HEK293 (cell line): ENCODE measurements at regions not wholly inside any gene's neighbourhood (a gene's known extent, or its start where the extent isn't known, plus 50 kb on each side); places are given as distances from the start of the nearest gene placed in this dataset.
"Not testable (repeated sequence)": the region's sequence is repeated elsewhere in the genome, so short reads cannot be mapped to it uniquely, and the experiment has no call there.

Source experiments
- CTCF ChIA-PET: fragments of 350-600 bp; formaldehyde crosslinking; extraction: SDS; loops from one replicate; lab custom pipeline; 2021; ENCODE audit warnings: antibody characterized with exemption; lab: Yijun Ruan, JAX
- POLR2A ChIA-PET: fragments of 300-600 bp; formaldehyde crosslinking; extraction: SDS; loops from one replicate; lab custom pipeline; 2020; ENCODE audit warnings: antibody characterized with exemption, inconsistent platforms; lab: Yijun Ruan, JAX
- H3K27ac ChIP-seq: fragments of 200-500 bp; sonication (Bioruptor generic); 2 replicates; pipeline ENCODE4 v1.5.1; 2014; ENCODE audit warnings: low read depth, low read length, control low read depth, inconsistent platforms; ENCODE audit errors: extremely low read depth
- H3K36me3 ChIP-seq, 2 experiments: fragments of 200-500 bp in 1 of 2; sonication (Bioruptor generic) in 1 of 2; 1 replicate in 1 of 2; 2 replicates in 1 of 2; pipeline ENCODE4 v1.5.1; 2014 to 2017; ENCODE audit warnings: inconsistent platforms in 2 of 2, low read length in 2 of 2; ENCODE audit not compliant: control insufficient read depth in 2 of 2, insufficient read depth in 1 of 2
- H3K4me1 ChIP-seq: fragments of 200-500 bp; sonication (Bioruptor generic); 2 replicates; pipeline ENCODE4 v1.5.1; 2014; ENCODE audit warnings: mild to moderate bottlenecking, low read length, inconsistent platforms; ENCODE audit not compliant: control insufficient read depth, insufficient read depth
- H3K4me3 ChIP-seq: 2 replicates; pipeline ENCODE4 v1.5.1; 2011; ENCODE audit warnings: low read depth, mild to moderate bottlenecking, control low read depth, low read length, moderate library complexity
- H3K9me3 ChIP-seq: fragments of 200-500 bp; sonication (Bioruptor generic); 2 replicates; pipeline ENCODE4 v1.5.1; 2014; ENCODE audit warnings: low read depth, low read length, inconsistent platforms; ENCODE audit not compliant: control insufficient read depth, insufficient read depth
- BCL11A ChIP-seq: fragments of 450-650 bp; formaldehyde crosslinking; IDR thresholded peaks from 2 replicates; pipeline ENCODE4 v1.5.1; 2016; ENCODE audit warnings: low read depth, missing biosample characterization, missing genetic modification characterization
- SALL2 ChIP-seq: fragments of 450-650 bp; formaldehyde crosslinking; IDR thresholded peaks from 2 replicates; pipeline ENCODE4 v1.5.0; 2017; ENCODE audit warnings: missing biosample characterization, mild to moderate bottlenecking, missing genetic modification characterization, borderline replicate concordance
- SP7 ChIP-seq: fragments of 450-650 bp; formaldehyde crosslinking; IDR thresholded peaks from 2 replicates; pipeline ENCODE4 v1.5.1; 2016; ENCODE audit warnings: missing biosample characterization, missing genetic modification characterization
- TCF7L2 ChIP-seq: IDR thresholded peaks from 2 replicates; pipeline ENCODE4 v1.6.1; 2011; ENCODE audit warnings: low read depth, mild to moderate bottlenecking, inconsistent platforms, low read length, moderate library complexity, borderline replicate concordance
- ZFP69B ChIP-seq: fragments of 450-650 bp; formaldehyde crosslinking; IDR thresholded peaks from 2 replicates; pipeline ENCODE4 v1.5.1; 2016; ENCODE audit warnings: missing biosample characterization, missing genetic modification characterization
- ZNF157 ChIP-seq: fragments of 450-650 bp; formaldehyde crosslinking; IDR thresholded peaks from 2 replicates; pipeline ENCODE4 v1.5.1; 2016; ENCODE audit warnings: missing biosample characterization, missing genetic modification characterization
- ZNF239 ChIP-seq: fragments of 450-650 bp; formaldehyde crosslinking; IDR thresholded peaks from 2 replicates; pipeline ENCODE4 v1.5.1; 2016; ENCODE audit warnings: missing biosample characterization, missing genetic modification characterization
- ZNF302 ChIP-seq: fragments of 450-650 bp; formaldehyde crosslinking; IDR thresholded peaks from 2 replicates; pipeline ENCODE4 v1.5.1; 2016; ENCODE audit warnings: missing biosample characterization, missing genetic modification characterization, low read depth
- ZNF404 ChIP-seq: fragments of 450-650 bp; formaldehyde crosslinking; IDR thresholded peaks from 2 replicates; pipeline ENCODE4 v1.5.1; 2017; ENCODE audit warnings: missing biosample characterization, missing genetic modification characterization
- ZNF555 ChIP-seq: fragments of 450-650 bp; formaldehyde crosslinking; conservative IDR thresholded peaks from 2 replicates; pipeline ENCODE4 v1.5.1; 2017; ENCODE audit warnings: missing biosample characterization, mild to moderate bottlenecking, missing genetic modification characterization, inconsistent platforms
- ZNF624 ChIP-seq: fragments of 450-650 bp; formaldehyde crosslinking; IDR thresholded peaks from 2 replicates; pipeline ENCODE4 v1.5.1; 2017; ENCODE audit warnings: missing biosample characterization, missing genetic modification characterization
- ZNF629 ChIP-seq: fragments of 450-650 bp; formaldehyde crosslinking; IDR thresholded peaks from 2 replicates; pipeline ENCODE4 v1.5.1; 2017; ENCODE audit warnings: missing biosample characterization, missing genetic modification characterization
- ZNF747 ChIP-seq: fragments of 450-650 bp; formaldehyde crosslinking; IDR thresholded peaks from 2 replicates; pipeline ENCODE4 v1.5.1; 2016; ENCODE audit warnings: missing biosample characterization, missing genetic modification characterization
- TF ChIP-seq, protein P1 (sequence below): fragments of 450-650 bp; formaldehyde crosslinking; conservative IDR thresholded peaks from 2 replicates; pipeline ENCODE4 v1.5.1; 2016; ENCODE audit warnings: low read depth, missing biosample characterization, missing genetic modification characterization
- TF ChIP-seq, protein P2 (sequence below): fragments of 450-650 bp; formaldehyde crosslinking; IDR thresholded peaks from 2 replicates; pipeline ENCODE4 v1.5.1; 2016; ENCODE audit warnings: missing biosample characterization, missing genetic modification characterization
- TF ChIP-seq, protein P3 (sequence below): fragments of 450-650 bp; formaldehyde crosslinking; IDR thresholded peaks from 2 replicates; pipeline ENCODE4 v1.5.1; 2017; ENCODE audit warnings: missing biosample characterization, missing genetic modification characterization
- TF ChIP-seq, protein P4 (sequence below): fragments of 450-650 bp; formaldehyde crosslinking; IDR thresholded peaks from 2 replicates; pipeline ENCODE4 v1.5.1; 2016; ENCODE audit warnings: missing biosample characterization, missing genetic modification characterization

DNA sequence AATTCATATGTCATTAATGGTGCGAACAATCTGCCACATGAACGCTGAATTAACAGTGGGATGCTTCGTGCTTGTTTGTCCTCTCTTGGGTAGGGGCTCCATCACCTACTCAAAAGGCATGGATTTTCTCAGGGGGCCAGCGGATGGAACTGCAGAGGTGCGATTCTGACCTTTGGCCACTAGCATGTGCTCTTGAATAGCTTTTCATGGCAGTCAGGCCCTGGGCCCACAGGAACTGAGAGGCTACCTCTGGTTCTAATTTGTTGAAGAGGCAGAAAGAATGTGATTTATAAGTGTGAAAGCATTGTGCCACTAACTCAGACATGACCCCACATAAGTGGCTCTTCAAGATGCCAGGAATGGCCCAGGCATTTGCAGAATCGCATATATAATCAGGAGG is 283.2 kb downstream of the INSIG2 start (continued):
- TF ChIP-seq, protein P1, sequence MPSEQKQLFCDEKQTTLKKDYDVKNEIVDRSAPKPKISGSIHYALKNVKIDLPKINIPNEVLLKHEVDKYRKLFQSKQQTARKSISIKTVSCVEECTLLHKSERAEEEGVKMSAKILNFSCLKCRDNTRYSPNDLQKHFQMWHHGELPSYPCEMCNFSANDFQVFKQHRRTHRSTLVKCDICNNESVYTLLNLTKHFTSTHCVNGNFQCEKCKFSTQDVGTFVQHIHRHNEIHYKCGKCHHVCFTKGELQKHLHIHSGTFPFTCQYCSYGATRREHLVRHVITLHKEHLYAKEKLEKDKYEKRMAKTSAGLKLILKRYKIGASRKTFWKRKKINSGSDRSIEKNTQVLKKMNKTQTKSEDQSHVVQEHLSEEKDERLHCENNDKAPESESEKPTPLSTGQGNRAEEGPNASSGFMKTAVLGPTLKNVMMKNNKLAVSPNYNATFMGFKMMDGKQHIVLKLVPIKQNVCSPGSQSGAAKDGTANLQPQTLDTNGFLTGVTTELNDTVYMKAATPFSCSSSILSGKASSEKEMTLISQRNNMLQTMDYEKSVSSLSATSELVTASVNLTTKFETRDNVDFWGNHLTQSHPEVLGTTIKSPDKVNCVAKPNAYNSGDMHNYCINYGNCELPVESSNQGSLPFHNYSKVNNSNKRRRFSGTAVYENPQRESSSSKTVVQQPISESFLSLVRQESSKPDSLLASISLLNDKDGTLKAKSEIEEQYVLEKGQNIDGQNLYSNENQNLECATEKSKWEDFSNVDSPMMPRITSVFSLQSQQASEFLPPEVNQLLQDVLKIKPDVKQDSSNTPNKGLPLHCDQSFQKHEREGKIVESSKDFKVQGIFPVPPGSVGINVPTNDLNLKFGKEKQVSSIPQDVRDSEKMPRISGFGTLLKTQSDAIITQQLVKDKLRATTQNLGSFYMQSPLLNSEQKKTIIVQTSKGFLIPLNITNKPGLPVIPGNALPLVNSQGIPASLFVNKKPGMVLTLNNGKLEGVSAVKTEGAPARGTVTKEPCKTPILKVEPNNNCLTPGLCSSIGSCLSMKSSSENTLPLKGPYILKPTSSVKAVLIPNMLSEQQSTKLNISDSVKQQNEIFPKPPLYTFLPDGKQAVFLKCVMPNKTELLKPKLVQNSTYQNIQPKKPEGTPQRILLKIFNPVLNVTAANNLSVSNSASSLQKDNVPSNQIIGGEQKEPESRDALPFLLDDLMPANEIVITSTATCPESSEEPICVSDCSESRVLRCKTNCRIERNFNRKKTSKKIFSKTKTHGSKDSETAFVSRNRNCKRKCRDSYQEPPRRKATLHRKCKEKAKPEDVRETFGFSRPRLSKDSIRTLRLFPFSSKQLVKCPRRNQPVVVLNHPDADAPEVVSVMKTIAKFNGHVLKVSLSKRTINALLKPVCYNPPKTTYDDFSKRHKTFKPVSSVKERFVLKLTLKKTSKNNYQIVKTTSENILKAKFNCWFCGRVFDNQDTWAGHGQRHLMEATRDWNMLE (tag by site-specific recombination), result no peak

DNA sequence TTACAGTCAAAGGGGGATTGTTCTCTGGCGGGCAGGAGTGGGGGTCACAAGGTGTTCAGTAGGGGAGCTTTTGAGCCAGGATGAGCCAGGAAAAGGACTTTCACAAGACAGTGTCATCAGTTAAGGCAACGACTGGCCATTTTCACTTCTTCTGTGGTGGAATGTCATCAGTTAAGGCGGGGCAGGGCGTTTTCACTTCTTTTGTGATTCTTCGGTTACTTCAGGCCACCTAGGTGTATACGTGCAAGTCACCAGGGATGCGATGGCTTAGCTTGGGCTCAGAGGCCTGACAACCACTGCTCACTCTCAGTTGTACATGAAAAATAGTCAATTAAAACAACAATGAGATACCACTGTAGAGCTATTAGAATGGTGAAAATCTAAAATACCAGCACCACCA is 281.2 kb downstream of the INSIG2 start:
- H3K9me3 ChIP-seq, POLR2A ChIA-PET, H3K4me1 ChIP-seq, H3K4me3 ChIP-seq, H3K36me3 ChIP-seq, H3K27ac ChIP-seq: not testable (repeated sequence)
- CTCF ChIA-PET, result interaction anchor here (0.6 to 1.8 kb wide), 5 partner anchors 167 to 893 kb away, joined by 3 to 7 read pairs (median 4); no protein-coding TSS in a partner anchor

DNA sequence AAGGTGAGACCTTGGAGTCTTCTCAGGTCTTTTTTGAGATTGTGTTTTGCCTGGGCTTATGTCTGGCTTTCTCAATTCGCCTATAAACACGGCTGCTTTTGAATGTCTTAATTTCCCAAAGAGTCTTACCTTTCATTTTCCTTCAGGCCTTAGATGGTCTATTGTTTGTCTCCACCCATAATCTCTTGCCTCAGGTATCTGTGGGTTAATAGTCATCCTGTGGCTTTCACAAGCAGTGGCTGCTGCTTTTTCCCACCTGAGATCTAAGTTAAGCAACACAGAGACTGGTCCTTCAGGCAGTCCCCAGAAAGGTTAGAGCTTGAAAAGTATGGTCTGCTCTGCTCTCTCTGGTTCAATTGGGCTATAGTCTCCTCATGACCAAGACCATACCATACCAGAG is 275.3 kb downstream of the INSIG2 start:
- H3K4me3 ChIP-seq, result no peak overlapping the region
- no peak overlapping the region for H3K27ac ChIP-seq
- POLR2A ChIA-PET, result no interaction called here
- CTCF ChIA-PET, result no interaction called here
- no peaks in the 10 kb centered on the region for H3K36me3 ChIP-seq
- TF ChIP-seq ZNF555 (tag by site-specific recombination) (no peak), SP7 (tag by site-specific recombination) (no peak), ZNF157 (tag by site-specific recombination) (no peak), ZFP69B (tag by site-specific recombination) (no peak), ZNF629 (tag by site-specific recombination) (no peak), ZNF404 (tag by site-specific recombination) (no peak), ZNF302 (no peak), TCF7L2 (no peak), BCL11A (tag by site-specific recombination) (no peak), ZNF747 (tag by site-specific recombination) (no peak), SALL2 (tag by site-specific recombination) (no peak), ZNF239 (tag by site-specific recombination) (no peak), ZNF624 (no peak)
- TF ChIP-seq, protein P2, sequence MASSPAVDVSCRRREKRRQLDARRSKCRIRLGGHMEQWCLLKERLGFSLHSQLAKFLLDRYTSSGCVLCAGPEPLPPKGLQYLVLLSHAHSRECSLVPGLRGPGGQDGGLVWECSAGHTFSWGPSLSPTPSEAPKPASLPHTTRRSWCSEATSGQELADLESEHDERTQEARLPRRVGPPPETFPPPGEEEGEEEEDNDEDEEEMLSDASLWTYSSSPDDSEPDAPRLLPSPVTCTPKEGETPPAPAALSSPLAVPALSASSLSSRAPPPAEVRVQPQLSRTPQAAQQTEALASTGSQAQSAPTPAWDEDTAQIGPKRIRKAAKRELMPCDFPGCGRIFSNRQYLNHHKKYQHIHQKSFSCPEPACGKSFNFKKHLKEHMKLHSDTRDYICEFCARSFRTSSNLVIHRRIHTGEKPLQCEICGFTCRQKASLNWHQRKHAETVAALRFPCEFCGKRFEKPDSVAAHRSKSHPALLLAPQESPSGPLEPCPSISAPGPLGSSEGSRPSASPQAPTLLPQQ (tag by site-specific recombination), result no peak
- TF ChIP-seq, protein P3, sequence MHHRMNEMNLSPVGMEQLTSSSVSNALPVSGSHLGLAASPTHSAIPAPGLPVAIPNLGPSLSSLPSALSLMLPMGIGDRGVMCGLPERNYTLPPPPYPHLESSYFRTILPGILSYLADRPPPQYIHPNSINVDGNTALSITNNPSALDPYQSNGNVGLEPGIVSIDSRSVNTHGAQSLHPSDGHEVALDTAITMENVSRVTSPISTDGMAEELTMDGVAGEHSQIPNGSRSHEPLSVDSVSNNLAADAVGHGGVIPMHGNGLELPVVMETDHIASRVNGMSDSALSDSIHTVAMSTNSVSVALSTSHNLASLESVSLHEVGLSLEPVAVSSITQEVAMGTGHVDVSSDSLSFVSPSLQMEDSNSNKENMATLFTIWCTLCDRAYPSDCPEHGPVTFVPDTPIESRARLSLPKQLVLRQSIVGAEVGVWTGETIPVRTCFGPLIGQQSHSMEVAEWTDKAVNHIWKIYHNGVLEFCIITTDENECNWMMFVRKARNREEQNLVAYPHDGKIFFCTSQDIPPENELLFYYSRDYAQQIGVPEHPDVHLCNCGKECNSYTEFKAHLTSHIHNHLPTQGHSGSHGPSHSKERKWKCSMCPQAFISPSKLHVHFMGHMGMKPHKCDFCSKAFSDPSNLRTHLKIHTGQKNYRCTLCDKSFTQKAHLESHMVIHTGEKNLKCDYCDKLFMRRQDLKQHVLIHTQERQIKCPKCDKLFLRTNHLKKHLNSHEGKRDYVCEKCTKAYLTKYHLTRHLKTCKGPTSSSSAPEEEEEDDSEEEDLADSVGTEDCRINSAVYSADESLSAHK (tag by site-specific recombination), result no peak
- TF ChIP-seq, protein P4, sequence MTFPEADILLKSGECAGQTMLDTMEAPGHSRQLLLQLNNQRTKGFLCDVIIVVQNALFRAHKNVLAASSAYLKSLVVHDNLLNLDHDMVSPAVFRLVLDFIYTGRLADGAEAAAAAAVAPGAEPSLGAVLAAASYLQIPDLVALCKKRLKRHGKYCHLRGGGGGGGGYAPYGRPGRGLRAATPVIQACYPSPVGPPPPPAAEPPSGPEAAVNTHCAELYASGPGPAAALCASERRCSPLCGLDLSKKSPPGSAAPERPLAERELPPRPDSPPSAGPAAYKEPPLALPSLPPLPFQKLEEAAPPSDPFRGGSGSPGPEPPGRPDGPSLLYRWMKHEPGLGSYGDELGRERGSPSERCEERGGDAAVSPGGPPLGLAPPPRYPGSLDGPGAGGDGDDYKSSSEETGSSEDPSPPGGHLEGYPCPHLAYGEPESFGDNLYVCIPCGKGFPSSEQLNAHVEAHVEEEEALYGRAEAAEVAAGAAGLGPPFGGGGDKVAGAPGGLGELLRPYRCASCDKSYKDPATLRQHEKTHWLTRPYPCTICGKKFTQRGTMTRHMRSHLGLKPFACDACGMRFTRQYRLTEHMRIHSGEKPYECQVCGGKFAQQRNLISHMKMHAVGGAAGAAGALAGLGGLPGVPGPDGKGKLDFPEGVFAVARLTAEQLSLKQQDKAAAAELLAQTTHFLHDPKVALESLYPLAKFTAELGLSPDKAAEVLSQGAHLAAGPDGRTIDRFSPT (tag by site-specific recombination), result no peak
- no peaks in the 10 kb centered on the region for H3K4me1 ChIP-seq
- H3K9me3 ChIP-seq, result no peaks in the 10 kb centered on the region
